H1 (cell line): ENCODE measurements at regions not wholly inside any gene's neighbourhood (a gene's known extent, or its start where the extent isn't known, plus 50 kb on each side); places are given as distances from the start of the nearest gene placed in this dataset.

Source experiments
- CTCF ChIA-PET: fragments of 300-600 bp; sonication (Branson Sonifier 250); formaldehyde crosslinking; loops from one replicate; lab custom pipeline; 2021; ENCODE audit not compliant: partially characterized antibody; lab: Charles Lee
- POLR2A ChIA-PET: fragments of 300-600 bp; sonication (Branson Sonifier 250); formaldehyde crosslinking; loops from one replicate; lab custom pipeline; 2021; ENCODE audit warnings: inconsistent platforms; ENCODE audit not compliant: partially characterized antibody; lab: Charles Lee
- DNase-seq, 2 experiments: peaks; one replicate each; pipeline versions ENCODE4 v3.0.0 to v3.0.0-alpha.2; 2010 to 2022; ENCODE audit warnings: low spot score in 2 of 2, low read depth in 1 of 2, mixed read lengths in 1 of 2
- FAIRE-seq: peaks from 2 replicates; lab custom pipeline; 2011; peaks lifted over from hg19 to GRCh38; lab: Jason Lieb, UNC
- H2AFZ ChIP-seq: 2 replicates; pipeline ENCODE4 v1.8.1; 2012; ENCODE audit warnings: low read length, inconsistent platforms
- H2AK5ac ChIP-seq: 2 replicates; pipeline ENCODE4 v1.6.1; 2013; ENCODE audit warnings: low read depth, low read length
- H2BK120ac ChIP-seq: replicated peaks from 2 replicates; pipeline ENCODE3; 2013; ENCODE audit warnings: low read depth, low read length, inconsistent platforms
- H2BK12ac ChIP-seq: 2 replicates; pipeline ENCODE4 v1.6.1; 2013; ENCODE audit warnings: low read depth, low read length
- H2BK15ac ChIP-seq: 2 replicates; pipeline ENCODE4 v1.6.1; 2013; ENCODE audit warnings: low read length
- H2BK20ac ChIP-seq: 2 replicates; pipeline ENCODE4 v1.6.1; 2013; ENCODE audit warnings: low read length
- H2BK5ac ChIP-seq: 2 replicates; pipeline ENCODE4 v1.6.1; 2013; ENCODE audit warnings: low read depth, low read length
- H3K14ac ChIP-seq: 2 replicates; pipeline ENCODE4 v1.6.1; 2013; ENCODE audit warnings: inconsistent platforms; ENCODE audit not compliant: insufficient read length
- H3K18ac ChIP-seq: 2 replicates; pipeline ENCODE4 v1.6.1; 2013; ENCODE audit warnings: low read length; ENCODE audit errors: extremely low read depth
- H3K23ac ChIP-seq: 2 replicates; pipeline ENCODE4 v1.6.1; 2013; ENCODE audit warnings: inconsistent platforms; ENCODE audit not compliant: insufficient read length
- H3K23me2 ChIP-seq: 2 replicates; pipeline ENCODE4 v1.6.1; 2013; ENCODE audit warnings: low read depth, low read length
- H3K27ac ChIP-seq: 2 replicates; pipeline ENCODE4 v1.6.1; 2011; ENCODE audit warnings: low read depth, low read length, inconsistent platforms
- H3K27me3 ChIP-seq, 4 experiments: replicated peaks in 1 of 4; 1 replicate in 1 of 4; 2 replicates in 3 of 4; pipeline versions ENCODE4 v1.6.1 to v1.8.1; 2011 to 2013; ENCODE audit warnings: low read length in 3 of 4, mild to moderate bottlenecking in 3 of 4, inconsistent platforms in 2 of 4, mixed read lengths in 2 of 4, moderate library complexity in 1 of 4; ENCODE audit not compliant: control insufficient read depth in 3 of 4, insufficient read depth in 3 of 4; ENCODE audit errors: extremely low read depth in 1 of 4
- H3K36me3 ChIP-seq, 4 experiments: 2 replicates each; pipeline versions ENCODE4 v1.6.1 to v1.8.1; 2011 to 2013; ENCODE audit warnings: mild to moderate bottlenecking in 4 of 4, low read length in 3 of 4, moderate library complexity in 2 of 4, control low read depth in 1 of 4, inconsistent platforms in 1 of 4; ENCODE audit not compliant: insufficient read depth in 4 of 4, control insufficient read depth in 2 of 4
- H3K4ac ChIP-seq: replicated peaks from 2 replicates; pipeline ENCODE3; 2013; ENCODE audit warnings: low read length, low read depth, mixed read lengths, inconsistent platforms; ENCODE audit not compliant: insufficient read length
- H3K4me1 ChIP-seq, 4 experiments: replicated peaks in 1 of 4; 1 replicate in 1 of 4; 2 replicates in 3 of 4; pipeline versions ENCODE4 v1.6.1 to v1.8.1; 2011 to 2013; ENCODE audit warnings: low read length in 3 of 4, inconsistent platforms in 2 of 4, mixed read lengths in 1 of 4; ENCODE audit not compliant: insufficient read depth in 4 of 4, control insufficient read depth in 3 of 4
- H3K4me2 ChIP-seq, 2 experiments: 2 replicates each; pipeline versions ENCODE4 v1.6.1 to v1.8.1; 2011 to 2013; ENCODE audit warnings: low read depth in 2 of 2, low read length in 2 of 2, control low read depth in 1 of 2, inconsistent platforms in 1 of 2, mild to moderate bottlenecking in 1 of 2; ENCODE audit not compliant: insufficient read depth in 1 of 2
- H3K4me3 ChIP-seq, 4 experiments: fragments of 200-600, 300-600 bp in 1 of 4; sonication (generic), shearing (Covaris generic), sonication (Bioruptor Twin) in 1 of 4; 2 replicates each; pipeline versions ENCODE4 v1.5.1 to v1.8.1; 2011 to 2016; ENCODE audit warnings: low read length in 4 of 4, low read depth in 3 of 4, control low read depth in 2 of 4, inconsistent platforms in 2 of 4, mild to moderate bottlenecking in 2 of 4, mixed read lengths in 1 of 4, moderate library complexity in 1 of 4; ENCODE audit not compliant: insufficient read depth in 2 of 4; ENCODE audit errors: extremely low read depth in 1 of 4
- H3K56ac ChIP-seq: replicated peaks from 2 replicates; pipeline ENCODE3; 2013; ENCODE audit warnings: low read depth, mild to moderate bottlenecking, mixed read lengths, low read length, inconsistent platforms; ENCODE audit not compliant: insufficient read length
- H3K79me1 ChIP-seq: 2 replicates; pipeline ENCODE4 v1.6.1; 2013; ENCODE audit warnings: low read depth, low read length, control low read depth
- H3K79me2 ChIP-seq, 2 experiments: 2 replicates each; pipeline versions ENCODE4 v1.6.1 to v1.8.1; 2012 to 2013; ENCODE audit warnings: low read length in 2 of 2, mild to moderate bottlenecking in 2 of 2, inconsistent platforms in 1 of 2; ENCODE audit not compliant: insufficient read depth in 2 of 2, control insufficient read depth in 1 of 2
- H3K9ac ChIP-seq, 4 experiments: replicated peaks in 1 of 4; 1 replicate in 1 of 4; 2 replicates in 3 of 4; pipeline versions ENCODE4 v1.6.1 to v1.8.1; 2011 to 2013; ENCODE audit warnings: low read depth in 3 of 4, low read length in 3 of 4, control low read depth in 2 of 4, mild to moderate bottlenecking in 2 of 4, moderate library complexity in 2 of 4, inconsistent platforms in 1 of 4; ENCODE audit errors: extremely low read depth in 1 of 4
- H3K9me3 ChIP-seq, 2 experiments: 2 replicates each; pipeline versions ENCODE4 v1.6.1 to v1.8.1; 2012 to 2013; ENCODE audit warnings: mild to moderate bottlenecking in 2 of 2, moderate library complexity in 2 of 2, control low read depth in 1 of 2, inconsistent platforms in 1 of 2, low read depth in 1 of 2, low read length in 1 of 2, mixed read lengths in 1 of 2; ENCODE audit not compliant: insufficient read depth in 2 of 2
- H4K20me1 ChIP-seq, 2 experiments: replicated peaks in 1 of 2; 2 replicates each; pipeline versions ENCODE3 to v1.8.1; 2011 to 2013; ENCODE audit warnings: inconsistent platforms in 2 of 2, low read length in 2 of 2, mild to moderate bottlenecking in 1 of 2; ENCODE audit not compliant: insufficient read depth in 2 of 2, control insufficient read depth in 1 of 2
- H4K5ac ChIP-seq: 2 replicates; pipeline ENCODE4 v1.6.1; 2013; ENCODE audit warnings: low read length, low read depth, mixed read lengths, inconsistent platforms; ENCODE audit not compliant: insufficient read length
- H4K8ac ChIP-seq: 2 replicates; pipeline ENCODE4 v1.8.0; 2013; ENCODE audit warnings: mild to moderate bottlenecking, moderate library complexity, low read length, inconsistent platforms; ENCODE audit not compliant: insufficient read depth; ENCODE audit errors: extremely low read depth
- H4K91ac ChIP-seq: replicated peaks from 2 replicates; pipeline ENCODE3; 2013; ENCODE audit warnings: low read length, mixed read lengths, inconsistent platforms; ENCODE audit not compliant: insufficient read length
- RAD21 ChIP-seq, 2 experiments: IDR thresholded peaks in 1 of 2; conservative IDR thresholded peaks in 1 of 2; 2 replicates each; pipeline ENCODE4 v1.6.1; 2011; ENCODE audit warnings: low read depth in 2 of 2, low read length in 2 of 2, improper control_type of control experiment in 1 of 2, inconsistent platforms in 1 of 2, mild to moderate bottlenecking in 1 of 2, moderate library complexity in 1 of 2
- WGBS, 2 experiments: shearing (Covaris generic) in 1 of 2; methylation state at CpG; one replicate each; pipeline versions ENCODE4 v1.1.6 to v1.1.7; 2013 to 2015; ENCODE audit warnings: low lambda C conversion rate in 2 of 2, mixed read lengths in 2 of 2, inconsistent platforms in 1 of 2, low coverage in 1 of 2, missing lambda C conversion rate in 1 of 2; ENCODE audit not compliant: insufficient replicate concordance in 2 of 2, insufficient coverage in 1 of 2, insufficient read length in 1 of 2; ENCODE audit errors: extremely low coverage in 1 of 2, missing lambda C conversion rate in 1 of 2; 5-methylcytosine and 5-hydroxymethylcytosine counted together

DNA sequence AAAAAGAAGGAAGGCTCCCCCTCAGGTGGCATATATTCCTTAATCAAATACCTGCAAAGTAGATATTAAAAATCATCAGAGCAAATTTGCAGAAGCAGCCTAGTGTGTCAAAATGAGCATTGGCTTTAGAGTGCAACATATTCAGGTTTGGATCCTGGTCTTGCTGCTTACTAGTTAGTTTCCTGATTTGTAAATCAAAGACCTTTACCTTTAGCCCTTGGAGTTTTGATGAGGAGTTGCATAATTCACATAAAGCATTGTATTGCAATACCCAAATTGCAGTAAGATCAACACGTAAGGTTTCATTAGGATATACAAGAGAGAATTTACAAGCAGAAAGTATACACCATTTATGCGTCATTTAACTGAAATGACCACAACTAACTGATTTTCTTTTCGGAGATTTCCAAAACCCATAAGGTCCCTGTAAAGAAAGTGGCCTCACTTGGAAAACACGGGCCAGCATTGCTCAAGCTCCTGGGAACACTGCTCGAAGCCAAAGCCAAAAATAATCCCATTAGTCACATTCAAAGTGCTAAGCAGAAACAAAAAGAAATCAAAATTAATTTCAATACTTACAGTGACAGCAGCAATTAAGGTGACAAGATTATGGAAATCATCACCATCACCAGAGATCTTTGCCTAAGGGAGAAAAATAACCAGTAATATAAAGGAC is 415.9 kb upstream of the ERCC4 start:
- Histone ChIP-seq H3K27me3 (no peaks in the 10 kb centered on the region), H3K9me3 (no peaks in the 10 kb centered on the region), H3K4me3 (no peak overlapping the region), H3K27ac (no peak overlapping the region), H3K14ac (no peak overlapping the region), H2BK120ac (no peak overlapping the region), H3K23me2 (no peaks in the 10 kb centered on the region), H4K20me1 (no peaks in the 10 kb centered on the region), H3K4ac (no peak overlapping the region), H2AK5ac (no peak overlapping the region), H2BK15ac (no peak overlapping the region), H3K9ac (no peak overlapping the region), H2AFZ (no peak overlapping the region), H3K36me3 (no peaks in the 10 kb centered on the region), H3K4me1 (no peaks in the 10 kb centered on the region), H3K18ac (no peak overlapping the region), H2BK20ac (no peak overlapping the region), H4K5ac (no peak overlapping the region), H4K8ac (no peak overlapping the region), H2BK12ac (no peak overlapping the region), H3K79me1 (no peaks in the 10 kb centered on the region), H3K23ac (no peak overlapping the region), H4K91ac (no peak overlapping the region), H3K56ac (no peak overlapping the region), H3K4me2 (no peak overlapping the region), H2BK5ac (no peak overlapping the region), H3K79me2 (no peaks in the 10 kb centered on the region)
- no peak for DNase-seq
- ChIA-PET CTCF (no interaction called here), POLR2A (no interaction called here)
- TF ChIP-seq RAD21 (IDR thresholded peaks at IDR 0.05 in 1 of 2, conservative IDR thresholded peaks at IDR 0.05 in 1 of 2; ENCODE audit: low read depth in 2 of 2, low read length in 2 of 2), result no peak
- FAIRE-seq, result no peak
- 88% methylated on average over 5 of the region's 5 CpGs; no CpG with 5 or more reads in 1 of the 2 experiments for WGBS, 2 experiments
